GM12878 (cell line): ENCODE measurements at regions not wholly inside any gene's neighbourhood (a gene's known extent, or its start where the extent isn't known, plus 50 kb on each side); places are given as distances from the start of the nearest gene placed in this dataset.

Experiments
- ATAC-seq: fragments of 200-7000 bp; cut with Tn5 transposase; 3 replicates; pipeline ENCODE4 v1.9.1; 2020; ENCODE audit warnings: mild to moderate bottlenecking, moderate library complexity
- BruUV-seq: library from RNA; stranded (reverse); fragments of 400-500 nt; replicated peaks from 2 replicates; lab custom pipeline; 2021; lab: Mats Ljungman, UMichigan
- CTCF ChIA-PET: fragments of 300-600 bp; sonication (Branson Sonifier 250); formaldehyde crosslinking; extraction: SDS; loops from one replicate; lab custom pipeline; 2021; ENCODE audit warnings: inconsistent platforms; lab: Yijun Ruan, JAX
- POLR2A ChIA-PET: fragments of 350-600 bp; formaldehyde crosslinking; extraction: SDS; loops from one replicate; lab custom pipeline; 2021; ENCODE audit warnings: inconsistent platforms; lab: Charles Lee
- RAD21 ChIA-PET: fragments of 300-600 bp; sonication (Branson Sonifier 250); formaldehyde crosslinking; loops from one replicate; lab custom pipeline; 2023; ENCODE audit warnings: antibody characterized with exemption; ENCODE audit not compliant: unreplicated experiment; lab: Charles Lee
- SMC1A ChIA-PET: fragments of 300-600 bp; sonication (Branson Sonifier 250); formaldehyde crosslinking; loops from one replicate; lab custom pipeline; 2023; ENCODE audit not compliant: unreplicated experiment, uncharacterized antibody; lab: Charles Lee
- DNase-seq: peaks from one replicate; pipeline ENCODE4 v3.0.0-alpha.2; 2011; ENCODE audit warnings: low read depth, low spot score
- FAIRE-seq: peaks from 3 replicates; lab custom pipeline; 2011; peaks lifted over from hg19 to GRCh38; lab: Jason Lieb, UNC
- H2AFZ ChIP-seq: 2 replicates; pipeline ENCODE4 v1.6.0; 2011; ENCODE audit warnings: low read depth, low read length, control low read depth; ENCODE audit not compliant: control insufficient read depth
- H3K27ac ChIP-seq: 2 replicates; pipeline ENCODE4 v1.5.1; 2011; ENCODE audit warnings: control low read depth; ENCODE audit not compliant: control insufficient read depth, insufficient read depth
- H3K27me3 ChIP-seq, 2 experiments: replicated peaks in 1 of 2; 2 replicates each; pipeline versions ENCODE4 v1.6.0 to v1.6.1; 2011; ENCODE audit warnings: low read length in 1 of 2; ENCODE audit not compliant: control insufficient read depth in 2 of 2, insufficient read depth in 2 of 2
- H3K36me3 ChIP-seq, 2 experiments: 2 replicates each; pipeline ENCODE4 v1.5.1; 2011; ENCODE audit warnings: low read length in 1 of 2; ENCODE audit not compliant: control insufficient read depth in 2 of 2, insufficient read depth in 2 of 2
- H3K4me1 ChIP-seq: 2 replicates; pipeline ENCODE4 v1.6.1; 2011; ENCODE audit warnings: mild to moderate bottlenecking, low read length, moderate library complexity, mixed read lengths; ENCODE audit not compliant: control insufficient read depth, insufficient read depth
- H3K4me2 ChIP-seq: 2 replicates; pipeline ENCODE4 v1.6.0; 2011; ENCODE audit warnings: control low read depth; ENCODE audit not compliant: control insufficient read depth, insufficient read depth
- H3K4me3 ChIP-seq: fragments of 200-600 bp; sonication (generic); 2 replicates; pipeline ENCODE4 v1.5.1; 2016
- H3K79me2 ChIP-seq: 2 replicates; pipeline ENCODE4 v1.6.0; 2011; ENCODE audit warnings: low read length; ENCODE audit not compliant: control insufficient read depth, insufficient read depth
- H3K9ac ChIP-seq: 2 replicates; pipeline ENCODE4 v1.8.0; 2011; ENCODE audit warnings: low read length, control low read depth, mixed read lengths; ENCODE audit not compliant: control insufficient read depth, insufficient read depth
- H3K9me3 ChIP-seq: replicated peaks from 3 replicates; pipeline ENCODE4 v1.5.1; 2011; ENCODE audit warnings: mild to moderate bottlenecking, low read length; ENCODE audit not compliant: control insufficient read depth, insufficient read depth
- H4K20me1 ChIP-seq: 2 replicates; pipeline ENCODE4 v1.6.0; 2011; ENCODE audit not compliant: control insufficient read depth, insufficient read depth
- ASH2L ChIP-seq: fragments of 300-600, 200-600 bp; sonication (generic); IDR thresholded peaks from 2 replicates; pipeline ENCODE4 v1.6.1; 2017; ENCODE audit warnings: low read depth, mild to moderate bottlenecking, borderline replicate concordance
- BACH1 ChIP-seq: fragments of 450-650 bp; IDR thresholded peaks from 2 replicates; pipeline ENCODE4 v1.6.1; 2017; ENCODE audit warnings: mild to moderate bottlenecking, borderline replicate concordance
- CBFB ChIP-seq: IDR thresholded peaks from 2 replicates; pipeline ENCODE4 v1.6.1; 2016; ENCODE audit warnings: antibody characterized with exemption, low read depth
- ESRRA ChIP-seq: IDR thresholded peaks from 2 replicates; pipeline ENCODE4 v1.6.1; 2012; ENCODE audit warnings: mild to moderate bottlenecking, low read length, improper control_type of control experiment
- FOS ChIP-seq: IDR thresholded peaks from 3 replicates; pipeline ENCODE4 v1.6.1; 2011; ENCODE audit warnings: borderline replicate concordance; ENCODE audit not compliant: insufficient read length; ENCODE audit errors: extremely low read depth
- HDAC2 ChIP-seq: fragments of 200-600 bp; sonication (generic); IDR thresholded peaks from 2 replicates; pipeline ENCODE4 v1.6.1; 2017
- POU2F2 ChIP-seq: IDR thresholded peaks from 3 replicates; pipeline ENCODE4 v1.6.1; 2011; ENCODE audit warnings: low read depth, mild to moderate bottlenecking, low read length, borderline replicate concordance
- RBBP5 ChIP-seq: fragments of 200-600 bp; sonication (generic); conservative IDR thresholded peaks from 2 replicates; pipeline ENCODE4 v1.6.1; 2016
- SMARCA5 ChIP-seq: fragments of 450-650 bp; IDR thresholded peaks from 2 replicates; pipeline ENCODE4 v1.6.1; 2017; ENCODE audit warnings: mild to moderate bottlenecking
- SP1 ChIP-seq: IDR thresholded peaks from one replicate; pipeline ENCODE4 v1.6.1; 2011; ENCODE audit warnings: low read depth, low read length
- SUZ12 ChIP-seq: fragments of 200-600 bp; sonication (generic); IDR thresholded peaks from one replicate; pipeline ENCODE4 v1.6.1; 2018; ENCODE audit warnings: antibody characterized with exemption, mild to moderate bottlenecking; ENCODE audit not compliant: unreplicated experiment
- TARDBP ChIP-seq: IDR thresholded peaks from 2 replicates; pipeline ENCODE4 v1.6.1; 2016; ENCODE audit warnings: borderline replicate concordance
- USF2 ChIP-seq: IDR thresholded peaks from 2 replicates; pipeline ENCODE4 v1.6.1; 2011; ENCODE audit warnings: low read depth, low read length, improper control_type of control experiment, borderline replicate concordance
- WRNIP1 ChIP-seq: IDR thresholded peaks from 2 replicates; pipeline ENCODE4 v1.6.1; 2011; ENCODE audit warnings: low read depth, low read length, improper control_type of control experiment, borderline replicate concordance
- ZNF207 ChIP-seq: fragments of 450-650 bp; IDR thresholded peaks from 2 replicates; pipeline ENCODE4 v1.6.1; 2014; ENCODE audit warnings: antibody characterized with exemption, mild to moderate bottlenecking, borderline replicate concordance
- ZNF384 ChIP-seq: IDR thresholded peaks from 2 replicates; pipeline ENCODE4 v1.6.1; 2012; ENCODE audit warnings: low read depth, mild to moderate bottlenecking, low read length, improper control_type of control experiment, borderline replicate concordance
- ZNF622 ChIP-seq: fragments of 450-650 bp; IDR thresholded peaks from 2 replicates; pipeline ENCODE4 v1.6.1; 2017; ENCODE audit warnings: mild to moderate bottlenecking, inconsistent platforms
- ZSCAN29 ChIP-seq: fragments of 450-650 bp; IDR thresholded peaks from 2 replicates; pipeline ENCODE4 v1.6.1; 2017; ENCODE audit warnings: mild to moderate bottlenecking, moderate library complexity
- ZZZ3 ChIP-seq: IDR thresholded peaks from 2 replicates; pipeline ENCODE4 v1.6.1; 2011; ENCODE audit warnings: low read depth; ENCODE audit not compliant: control insufficient read depth, insufficient read length
- whole genome bisulfite sequencing: methylation state at CpG from one replicate; pipeline ENCODE4 v1.1.6; 2016; ENCODE audit warnings: low lambda C conversion rate; ENCODE audit not compliant: insufficient replicate concordance, insufficient coverage; ENCODE audit errors: missing lambda C conversion rate; 5-methylcytosine and 5-hydroxymethylcytosine counted together
- in situ Hi-C: fragments of 300-500 bp; cut with MboI; formaldehyde crosslinking; loops from 9 replicates; pipeline ENCODE4 v1.14.3; 2018; ENCODE audit warnings: mixed read lengths
- intact Hi-C: fragments of 100-400 bp; cut with micrococcal nuclease; formaldehyde crosslinking; loops from one replicate; pipeline ENCODE4 v1.14.2; 2022; ENCODE audit not compliant: unreplicated experiment

GRCh38 chr1:187836557-187836956 lies 1007.8 kb downstream of the PLA2G4A start (continued):
- TF ChIP-seq WRNIP1 (no peak), BACH1 (no peak), HDAC2 (no peak), ZSCAN29 (no peak), FOS (no peak), SUZ12 (no peak)

- ChIA-PET POLR2A (no interaction called here), CTCF (no interaction called here), RAD21 (no interaction called here), SMC1A (no interaction called here)
- TF ChIP-seq RBBP5 (no peak), FOS (no peak), ASH2L (no peak), SMARCA5 (no peak), CBFB (no peak), SP1 (no peak), ESRRA (no peak), ZZZ3 (no peak), ZNF207 (no peak), USF2 (no peak), ZNF622 (no peak), TARDBP (no peak), POU2F2 (no peak), ZNF384 (no peak)
- no peaks in the 10 kb centered on the region for H3K9me3 ChIP-seq
- no peak overlapping the region for H3K4me3 ChIP-seq
- H3K4me2 ChIP-seq, result no peak overlapping the region
- ATAC-seq (no peak), DNase-seq (no peak), FAIRE-seq (no peak)
- no peaks in the 10 kb centered on the region for H3K79me2 ChIP-seq
- no peak overlapping the region for H3K27ac ChIP-seq
- BruUV-seq, result no TSS peak
- H4K20me1 ChIP-seq, result no peaks in the 10 kb centered on the region
- H3K27me3 ChIP-seq, result no peaks in the 10 kb centered on the region
- 0% methylated on average over 2 of the region's 2 CpGs for WGBS
- no peaks in the 10 kb centered on the region for H3K4me1 ChIP-seq
- H2AFZ ChIP-seq, result no peak overlapping the region
- intact Hi-C loops, result no loop called here
- in situ Hi-C loops, result no loop called here
- H3K36me3 ChIP-seq, result no peaks in the 10 kb centered on the region
- H3K9ac ChIP-seq, result no peak overlapping the region
These were observed 1009.0 kb downstream of the PLA2G4A start for GRCh38 chr1:187837787-187838186.
